Neural cell (in vitro differentiated cells): ENCODE measurements at regions not wholly inside any gene's neighbourhood (a gene's known extent, or its start where the extent isn't known, plus 50 kb on each side); places are given as distances from the start of the nearest gene placed in this dataset.

Experiments used
- H2AFZ ChIP-seq: fragments of 200-600, 300-800 bp; sonication (generic), shearing (Covaris generic); 2 replicates; pipeline ENCODE4 v1.6.0; 2014; ENCODE audit warnings: low read depth, mild to moderate bottlenecking, antibody characterized with exemption, low read length, moderate library complexity
- H3F3A ChIP-seq: fragments of 200-600 bp; shearing (Covaris generic); 2 replicates; pipeline ENCODE4 v1.6.1; 2016; ENCODE audit warnings: mild to moderate bottlenecking, moderate library complexity, mixed read lengths, antibody characterized with exemption, low read length; ENCODE audit not compliant: insufficient read depth, poor library complexity, severe bottlenecking
- H3K27ac ChIP-seq: fragments of 200-600, 300-800 bp; sonication (generic), shearing (Covaris generic); 2 replicates; pipeline ENCODE4 v1.5.1; 2014; ENCODE audit warnings: mild to moderate bottlenecking, low read length, moderate library complexity
- H3K27me3 ChIP-seq: fragments of 300-800, 200-600 bp; sonication (generic), shearing (Covaris generic); 2 replicates; pipeline ENCODE4 v1.6.0; 2014; ENCODE audit warnings: mild to moderate bottlenecking, low read depth, low read length, moderate library complexity; ENCODE audit not compliant: insufficient read depth
- H3K36me3 ChIP-seq: fragments of 300-800, 200-600 bp; sonication (generic), shearing (Covaris generic); 2 replicates; pipeline ENCODE4 v1.5.1; 2014; ENCODE audit warnings: mild to moderate bottlenecking, antibody characterized with exemption, low read length, moderate library complexity; ENCODE audit not compliant: insufficient read depth
- H3K4me2 ChIP-seq: fragments of 300-800, 200-600 bp; sonication (generic), shearing (Covaris generic); 2 replicates; pipeline ENCODE4 v1.6.0; 2014; ENCODE audit warnings: mild to moderate bottlenecking, low read length
- H3K4me3 ChIP-seq: fragments of 300-800, 200-600 bp; sonication (generic), shearing (Covaris generic); 2 replicates; pipeline ENCODE4 v1.5.1; 2014; ENCODE audit warnings: mild to moderate bottlenecking, low read length, moderate library complexity
- H3K79me2 ChIP-seq: fragments of 200-600 bp; shearing (Covaris generic); replicated peaks from 2 replicates; pipeline ENCODE4 v1.6.0; 2014; ENCODE audit warnings: mild to moderate bottlenecking, low read length, moderate library complexity; ENCODE audit not compliant: insufficient read depth
- H3K9ac ChIP-seq: fragments of 300-800, 200-600 bp; sonication (generic), shearing (Covaris generic); 2 replicates; pipeline ENCODE4 v1.6.1; 2016; ENCODE audit warnings: mild to moderate bottlenecking, low read length, mixed read lengths
- H3K9me2 ChIP-seq: fragments of 200-600 bp; shearing (Covaris generic); 2 replicates; pipeline ENCODE4 v1.6.1; 2016; ENCODE audit warnings: mild to moderate bottlenecking, low read length, mixed read lengths; ENCODE audit not compliant: insufficient read depth
- H3K9me3 ChIP-seq: fragments of 200-600, 300-800 bp; sonication (generic), shearing (Covaris generic); 2 replicates; pipeline ENCODE4 v1.6.1; 2016; ENCODE audit warnings: mild to moderate bottlenecking, mixed run types, low read length, moderate library complexity, mixed read lengths
- H4K20me1 ChIP-seq: fragments of 200-600 bp; shearing (Covaris generic); 2 replicates; pipeline ENCODE4 v1.6.1; 2016; ENCODE audit warnings: mild to moderate bottlenecking, mixed run types; ENCODE audit not compliant: insufficient read depth
- EP300 ChIP-seq: fragments of 450-650 bp; conservative IDR thresholded peaks from 2 replicates; pipeline ENCODE4 v1.6.1; 2014; ENCODE audit warnings: antibody characterized with exemption, mild to moderate bottlenecking, moderate library complexity; ENCODE audit not compliant: poor library complexity, severe bottlenecking
- EZH2 ChIP-seq: fragments of 200-600, 300-800 bp; shearing (Covaris generic), sonication (generic); IDR thresholded peaks from 2 replicates; pipeline ENCODE4 v1.6.1; 2014; ENCODE audit warnings: antibody characterized with exemption, low read length, borderline replicate concordance, mild to moderate bottlenecking; ENCODE audit not compliant: insufficient read depth, poor library complexity, severe bottlenecking
- MXI1 ChIP-seq: fragments of 450-650 bp; conservative IDR thresholded peaks from 2 replicates; pipeline ENCODE4 v1.6.1; 2014; ENCODE audit warnings: antibody characterized with exemption, mild to moderate bottlenecking; ENCODE audit not compliant: poor library complexity, severe bottlenecking
- POLR2AphosphoS5 ChIP-seq: IDR thresholded peaks from 2 replicates; pipeline ENCODE4 v1.6.1; 2012
- RAD21 ChIP-seq: fragments of 450-650 bp; conservative IDR thresholded peaks from 2 replicates; pipeline ENCODE4 v1.6.1; 2014; ENCODE audit warnings: antibody characterized with exemption, mild to moderate bottlenecking, moderate library complexity
- SMC3 ChIP-seq: fragments of 450-650 bp; conservative IDR thresholded peaks from 2 replicates; pipeline ENCODE4 v1.6.1; 2014; ENCODE audit warnings: antibody characterized with exemption, mild to moderate bottlenecking, moderate library complexity; ENCODE audit not compliant: poor library complexity
- TAF1 ChIP-seq: IDR thresholded peaks from 2 replicates; pipeline ENCODE4 v1.6.1; 2012; ENCODE audit warnings: low read depth
- TF ChIP-seq, protein P1 (sequence below): fragments of 450-650 bp; IDR thresholded peaks from 2 replicates; pipeline ENCODE4 v1.5.1; 2014; ENCODE audit warnings: antibody characterized with exemption, mild to moderate bottlenecking, moderate library complexity; ENCODE audit not compliant: poor library complexity, severe bottlenecking
- TF ChIP-seq, protein P2 (sequence below): IDR thresholded peaks from 2 replicates; pipeline ENCODE4 v1.6.1; 2012; ENCODE audit warnings: borderline replicate concordance

DNA sequence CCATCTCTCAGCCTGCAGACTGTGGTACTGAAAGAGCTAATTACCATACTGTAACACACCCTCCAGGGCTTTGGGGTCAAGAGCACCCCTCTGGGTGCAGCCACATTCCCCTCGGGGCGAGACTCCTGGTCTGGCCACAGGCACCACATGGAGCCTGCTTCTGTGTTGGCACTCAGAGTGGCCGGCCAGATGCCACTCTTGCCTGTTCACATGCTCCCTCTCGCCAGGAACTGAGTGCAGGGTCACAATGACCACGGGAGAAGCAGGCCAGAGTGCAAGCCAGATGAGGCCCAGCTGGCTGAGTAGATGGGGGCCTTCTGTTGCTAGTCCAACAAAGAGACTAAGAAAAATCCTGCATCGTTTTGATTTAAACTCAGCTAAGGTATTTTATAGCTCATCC lies 864.0 kb downstream of the KCNT2 start:
- H3K4me2 ChIP-seq = no peak overlapping the region
- H3K36me3 ChIP-seq = no peaks in the 10 kb centered on the region
- no peaks in the 10 kb centered on the region for H4K20me1 ChIP-seq
- H3K27me3 ChIP-seq = no peaks in the 10 kb centered on the region
- H3K9me2 ChIP-seq = no peaks in the 10 kb centered on the region
- no peak for TF ChIP-seq POLR2AphosphoS5
- TF ChIP-seq, protein P1, sequence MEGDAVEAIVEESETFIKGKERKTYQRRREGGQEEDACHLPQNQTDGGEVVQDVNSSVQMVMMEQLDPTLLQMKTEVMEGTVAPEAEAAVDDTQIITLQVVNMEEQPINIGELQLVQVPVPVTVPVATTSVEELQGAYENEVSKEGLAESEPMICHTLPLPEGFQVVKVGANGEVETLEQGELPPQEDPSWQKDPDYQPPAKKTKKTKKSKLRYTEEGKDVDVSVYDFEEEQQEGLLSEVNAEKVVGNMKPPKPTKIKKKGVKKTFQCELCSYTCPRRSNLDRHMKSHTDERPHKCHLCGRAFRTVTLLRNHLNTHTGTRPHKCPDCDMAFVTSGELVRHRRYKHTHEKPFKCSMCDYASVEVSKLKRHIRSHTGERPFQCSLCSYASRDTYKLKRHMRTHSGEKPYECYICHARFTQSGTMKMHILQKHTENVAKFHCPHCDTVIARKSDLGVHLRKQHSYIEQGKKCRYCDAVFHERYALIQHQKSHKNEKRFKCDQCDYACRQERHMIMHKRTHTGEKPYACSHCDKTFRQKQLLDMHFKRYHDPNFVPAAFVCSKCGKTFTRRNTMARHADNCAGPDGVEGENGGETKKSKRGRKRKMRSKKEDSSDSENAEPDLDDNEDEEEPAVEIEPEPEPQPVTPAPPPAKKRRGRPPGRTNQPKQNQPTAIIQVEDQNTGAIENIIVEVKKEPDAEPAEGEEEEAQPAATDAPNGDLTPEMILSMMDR = no peak
- no peak for TF ChIP-seq EP300
- no peak for TF ChIP-seq SMC3
- no peak for TF ChIP-seq RAD21
- TF ChIP-seq, protein P2, sequence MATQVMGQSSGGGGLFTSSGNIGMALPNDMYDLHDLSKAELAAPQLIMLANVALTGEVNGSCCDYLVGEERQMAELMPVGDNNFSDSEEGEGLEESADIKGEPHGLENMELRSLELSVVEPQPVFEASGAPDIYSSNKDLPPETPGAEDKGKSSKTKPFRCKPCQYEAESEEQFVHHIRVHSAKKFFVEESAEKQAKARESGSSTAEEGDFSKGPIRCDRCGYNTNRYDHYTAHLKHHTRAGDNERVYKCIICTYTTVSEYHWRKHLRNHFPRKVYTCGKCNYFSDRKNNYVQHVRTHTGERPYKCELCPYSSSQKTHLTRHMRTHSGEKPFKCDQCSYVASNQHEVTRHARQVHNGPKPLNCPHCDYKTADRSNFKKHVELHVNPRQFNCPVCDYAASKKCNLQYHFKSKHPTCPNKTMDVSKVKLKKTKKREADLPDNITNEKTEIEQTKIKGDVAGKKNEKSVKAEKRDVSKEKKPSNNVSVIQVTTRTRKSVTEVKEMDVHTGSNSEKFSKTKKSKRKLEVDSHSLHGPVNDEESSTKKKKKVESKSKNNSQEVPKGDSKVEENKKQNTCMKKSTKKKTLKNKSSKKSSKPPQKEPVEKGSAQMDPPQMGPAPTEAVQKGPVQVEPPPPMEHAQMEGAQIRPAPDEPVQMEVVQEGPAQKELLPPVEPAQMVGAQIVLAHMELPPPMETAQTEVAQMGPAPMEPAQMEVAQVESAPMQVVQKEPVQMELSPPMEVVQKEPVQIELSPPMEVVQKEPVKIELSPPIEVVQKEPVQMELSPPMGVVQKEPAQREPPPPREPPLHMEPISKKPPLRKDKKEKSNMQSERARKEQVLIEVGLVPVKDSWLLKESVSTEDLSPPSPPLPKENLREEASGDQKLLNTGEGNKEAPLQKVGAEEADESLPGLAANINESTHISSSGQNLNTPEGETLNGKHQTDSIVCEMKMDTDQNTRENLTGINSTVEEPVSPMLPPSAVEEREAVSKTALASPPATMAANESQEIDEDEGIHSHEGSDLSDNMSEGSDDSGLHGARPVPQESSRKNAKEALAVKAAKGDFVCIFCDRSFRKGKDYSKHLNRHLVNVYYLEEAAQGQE = no peak
- TF ChIP-seq TAF1 = no peak
- TF ChIP-seq EZH2 = no peak
- TF ChIP-seq MXI1 = no peak
- H3K27ac ChIP-seq = no peak overlapping the region
- H3K9me3 ChIP-seq = no peaks in the 10 kb centered on the region
- no peaks in the 10 kb centered on the region for H3K79me2 ChIP-seq
- H3K4me3 ChIP-seq = no peak overlapping the region
- no peak overlapping the region for H2AFZ ChIP-seq
- no peaks in the 10 kb centered on the region for H3F3A ChIP-seq
- no peak overlapping the region for H3K9ac ChIP-seq

DNA sequence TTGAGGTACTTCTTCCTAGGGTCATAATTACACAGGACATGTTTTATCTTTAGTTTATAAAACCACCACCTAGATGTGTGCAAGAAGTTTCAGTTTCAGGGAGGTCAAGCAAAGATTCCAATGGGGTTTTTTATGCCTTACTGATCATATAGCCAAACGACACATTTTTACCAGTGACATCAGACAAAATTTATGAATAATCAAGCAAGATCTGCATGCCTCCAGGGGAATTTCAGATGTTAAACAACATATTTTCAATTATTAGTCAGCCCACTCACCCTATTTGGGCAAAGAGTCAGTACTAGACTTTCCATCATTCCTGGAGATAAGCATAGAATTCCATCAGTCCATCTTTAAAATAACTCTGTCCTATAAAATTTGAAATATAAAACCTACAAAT lies 867.4 kb downstream of the KCNT2 start:
- Histone ChIP-seq H3K27ac (no peak overlapping the region), H3K4me3 (no peak overlapping the region), H3K4me2 (no peak overlapping the region), H2AFZ (no peak overlapping the region), H3K36me3 (no peaks in the 10 kb centered on the region), H3K9me3 (no peaks in the 10 kb centered on the region), H4K20me1 (no peaks in the 10 kb centered on the region), H3K27me3 (no peaks in the 10 kb centered on the region), H3F3A (no peaks in the 10 kb centered on the region), H3K9me2 (no peaks in the 10 kb centered on the region), H3K9ac (no peak overlapping the region), H3K79me2 (no peaks in the 10 kb centered on the region)
- TF ChIP-seq, protein P1 = no peak
- TF ChIP-seq TAF1 (no peak), EP300 (no peak), POLR2AphosphoS5 (no peak), SMC3 (no peak), EZH2 (no peak), RAD21 (no peak), MXI1 (no peak)
- TF ChIP-seq, protein P2 = no peak
